HuH-7 (cell line): ENCODE measurements at regions not wholly inside any gene's neighbourhood (a gene's known extent, or its start where the extent isn't known, plus 50 kb on each side); places are given as distances from the start of the nearest gene placed in this dataset.
"Not testable (repeated sequence)": the region's sequence is repeated elsewhere in the genome, so short reads cannot be mapped to it uniquely, and the experiment has no call there.

Experiments used
- DNase-seq: peaks from one replicate; pipeline ENCODE4 v3.0.0; 2011; ENCODE audit warnings: low spot score

- DNase-seq: no peak
Observed at GRCh38 chr5:162624110-162624509, 556.5 kb downstream of the GABRG2 start.

- no peak for DNase-seq
Observed at GRCh38 chr5:162637481-162637880, 569.9 kb downstream of the GABRG2 start.

- no peak for DNase-seq
Observed at GRCh38 chr5:162638849-162639248, 571.3 kb downstream of the GABRG2 start.

- no peak for DNase-seq
Observed at GRCh38 chr5:162641142-162641813, 573.7 kb downstream of the GABRG2 start.

GRCh38 chr5:162654661-162655405 is 587.3 kb downstream of the GABRG2 start:
- no peak for DNase-seq

GRCh38 chr5:162657076-162657475 is 589.5 kb downstream of the GABRG2 start:
- no peak for DNase-seq

- DNase-seq: no peak
Observed at GRCh38 chr5:162664846-162665245, 597.3 kb downstream of the GABRG2 start.

GRCh38 chr5:162668926-162669325 is 601.4 kb downstream of the GABRG2 start:
- no peak for DNase-seq

GRCh38 chr5:162672061-162672460 is 604.5 kb downstream of the GABRG2 start:
- no peak for DNase-seq

GRCh38 chr5:162683284-162683683 is 615.7 kb downstream of the GABRG2 start:
- DNase-seq: no peak

- no peak for DNase-seq
Observed at GRCh38 chr5:162684145-162684544, 616.6 kb downstream of the GABRG2 start.

GRCh38 chr5:162685302-162685701 is 617.7 kb downstream of the GABRG2 start:
- no peak for DNase-seq

- DNase-seq: not testable (repeated sequence)
Observed at GRCh38 chr5:162696272-162696671, 628.7 kb downstream of the GABRG2 start.

GRCh38 chr5:162699361-162699760 is 631.8 kb downstream of the GABRG2 start:
- DNase-seq: no peak

- no peak for DNase-seq
Observed at GRCh38 chr5:162703914-162704313, 636.3 kb downstream of the GABRG2 start.

- no peak for DNase-seq
Observed at GRCh38 chr5:162711244-162711643, 643.7 kb downstream of the GABRG2 start.

- DNase-seq: no peak
Observed at GRCh38 chr5:162719720-162720119, 652.1 kb downstream of the GABRG2 start.

GRCh38 chr5:162721125-162721524 is 653.6 kb downstream of the GABRG2 start:
- DNase-seq: no peak

- no peak for DNase-seq
Observed at GRCh38 chr5:162752612-162753011, 684.8 kb upstream of the CCNG1 start.

GRCh38 chr5:162762119-162762518 is 675.3 kb upstream of the CCNG1 start:
- no peak for DNase-seq

- no peak for DNase-seq
Observed at GRCh38 chr5:162769019-162769418, 668.4 kb upstream of the CCNG1 start.

GRCh38 chr5:162785673-162786072 is 651.7 kb upstream of the CCNG1 start:
- DNase-seq: no peak

GRCh38 chr5:162786234-162786633 is 651.2 kb upstream of the CCNG1 start:
- no peak for DNase-seq

- no peak for DNase-seq
Observed at GRCh38 chr5:162796507-162796906, 640.9 kb upstream of the CCNG1 start.
